Right lobe of liver (tissue), 6 donors: ENCODE measurements at regions not wholly inside any gene's neighbourhood (a gene's known extent, or its start where the extent isn't known, plus 50 kb on each side); places are given as distances from the start of the nearest gene placed in this dataset.

Source experiments
- ATAC-seq, 4 donors: fragments of 200-7000 bp; cut with Tn5 transposase; one replicate each; pipeline ENCODE4 v1.9.1; 2020; ENCODE audit warnings: mild to moderate bottlenecking in 4 of 4, moderate library complexity in 4 of 4
- DNase-seq, 3 donors: peaks; one replicate each; pipeline ENCODE4 v3.0.0-alpha.2; 2020
- H3K27ac ChIP-seq, 3 donors: fragments of 200-600 bp; one replicate each; pipeline ENCODE4 v1.8.0; 2022
- H3K27me3 ChIP-seq, 2 donors: fragments of 200-600 bp; one replicate each; pipeline ENCODE4 v1.8.0; 2022
- H3K36me3 ChIP-seq, 4 donors: fragments of 200-600 bp; sonication (generic) in 1 of 4; one replicate each; pipeline versions ENCODE4 v1.5.1 to v1.8.0; 2017 to 2022; ENCODE audit warnings: control low read depth in 1 of 4
- H3K4me1 ChIP-seq, 4 donors: fragments of 200-600 bp; sonication (generic) in 1 of 4; one replicate each; pipeline versions ENCODE4 v1.5.1 to v1.8.0; 2017 to 2022; ENCODE audit warnings: control low read depth in 1 of 4
- H3K4me3 ChIP-seq, 3 donors: fragments of 200-600 bp; one replicate each; pipeline ENCODE4 v1.8.0; 2022
- H3K9me3 ChIP-seq, 4 donors: fragments of 200-600 bp; sonication (generic) in 1 of 4; one replicate each; pipeline versions ENCODE4 v1.5.1 to v1.8.0; 2017 to 2022; ENCODE audit warnings: control low read depth in 1 of 4
- CTCF ChIP-seq, 4 donors: fragments of 200-600 bp in 3 of 4; fragments of 450-650 bp in 1 of 4; IDR thresholded peaks; one replicate each; pipeline versions ENCODE4 v1.5.1 to v1.8.0; 2016 to 2022; ENCODE audit warnings: antibody characterized with exemption in 4 of 4, mild to moderate bottlenecking in 2 of 4
- POLR2A ChIP-seq: fragments of 450-650 bp; IDR thresholded peaks from one replicate; pipeline ENCODE4 v1.6.1; 2017; ENCODE audit warnings: antibody characterized with exemption, mild to moderate bottlenecking
- WGBS: methylation state at CpG from one replicate; pipeline ENCODE4 v1.1.6; 2018; ENCODE audit warnings: low coverage, low lambda C conversion rate; ENCODE audit not compliant: insufficient coverage; ENCODE audit errors: missing lambda C conversion rate; 5-methylcytosine and 5-hydroxymethylcytosine counted together
- intact Hi-C, 2 donors: fragments of 100-400 bp; cut with DNase I; formaldehyde crosslinking; loops; one replicate each; pipeline versions ENCODE4 v1.11.2 to v1.14.1; 2022
- donor health status: DM: no; HTN: yes; CAD: no.
- donor health status: DM: no; HTN: no; CAD: no.
- donor health status: DM: no; HTN: no; CAD: no.
- donor health status: DM: no; HTN: yes; CAD: no.
- donor health status: DM: no; HTN: yes; CAD: no.

DNA sequence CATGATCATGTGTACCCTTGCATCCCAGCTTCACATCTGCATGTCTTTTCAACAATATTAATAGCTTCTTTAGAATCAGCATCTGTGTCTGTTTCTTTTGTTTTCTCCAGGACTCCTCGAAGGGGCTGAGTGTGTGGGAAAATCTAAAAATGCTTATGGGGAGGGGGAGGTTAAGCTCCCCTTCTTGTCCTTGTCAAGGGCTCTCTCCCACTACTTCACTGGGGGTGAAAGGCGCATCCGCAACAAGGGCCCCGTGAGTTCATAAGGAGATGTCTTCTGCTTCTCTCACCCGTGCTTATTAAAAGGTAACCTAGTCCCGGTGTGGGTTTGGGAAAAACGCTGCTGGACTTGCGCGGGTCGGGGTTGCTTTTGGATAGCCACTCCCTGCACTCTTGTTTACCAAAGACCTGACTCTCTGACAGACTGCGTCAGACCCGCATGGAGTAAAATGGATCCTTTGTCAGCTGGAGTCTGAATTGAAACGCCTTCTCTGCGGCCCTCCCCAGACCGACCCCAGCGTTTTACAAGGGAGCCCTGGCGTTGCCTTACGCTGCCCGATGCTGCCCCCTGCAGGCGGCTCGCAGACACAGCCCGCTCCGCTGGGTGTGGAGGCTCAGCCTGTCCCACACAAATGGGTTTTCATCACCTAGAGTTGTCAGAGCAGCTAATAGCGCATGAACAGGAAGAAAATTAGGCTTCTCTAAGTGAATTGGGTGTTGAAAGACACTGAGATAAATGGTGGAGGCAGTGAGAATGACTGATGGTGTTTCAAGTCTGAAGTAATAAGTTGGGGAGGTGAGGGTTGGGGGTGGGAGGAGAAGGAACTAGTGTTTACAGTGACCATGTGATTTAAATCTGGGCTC is 53.8 kb downstream of the IER5 start:
- H3K36me3 ChIP-seq = no peaks in the 10 kb centered on the region
- H3K4me1 ChIP-seq = peaks cover 0 to 6% (median 0%) of the 10 kb centered on the region in 4 donors
- intact Hi-C loops = loop anchor here in 1 of 2 donors (5.0 kb wide), 1 partner anchor 55 kb away; the partner anchor contains the start of gene IER5
- DNase-seq = peak; percentile 82 to 87 (median 85)
- H3K4me3 ChIP-seq = peak overlapping the region in 1 of 3 donors; percentile 33
- 8% methylated on average over 15 of the region's 24 CpGs for WGBS
- H3K9me3 ChIP-seq = no peaks in the 10 kb centered on the region
- no peak overlapping the region for H3K27ac ChIP-seq
- peak; percentile 95 to 98 (median 97) for TF ChIP-seq CTCF (IDR thresholded peaks at IDR 0.05)
- no peak for TF ChIP-seq POLR2A
- no peaks in the 10 kb centered on the region for H3K27me3 ChIP-seq
- peak; percentile 94 to 99 (median 98) for ATAC-seq

GRCh38 chr1:181143102-181143859 is 54.8 kb downstream of the IER5 start:
- WGBS = 31% methylated on average over 5 of the region's 5 CpGs
- DNase-seq = no peak

GRCh38 chr1:181144238-181144637 is 55.7 kb downstream of the IER5 start:
- H3K9me3 ChIP-seq = no peaks in the 10 kb centered on the region
- no peak for ATAC-seq
- no peak for DNase-seq
- TF ChIP-seq CTCF (IDR thresholded peaks at IDR 0.05) = no peak
- TF ChIP-seq POLR2A = no peak
- WGBS = 30% methylated on average over 3 of the region's 3 CpGs
- no peak overlapping the region for H3K27ac ChIP-seq
- intact Hi-C loops = loop anchor here in 1 of 2 donors (5.0 kb wide), 1 partner anchor 57 kb away; the partner anchor contains the start of gene IER5
- peaks cover 0 to 6% (median 0%) of the 10 kb centered on the region in 4 donors for H3K4me1 ChIP-seq
- H3K36me3 ChIP-seq = no peaks in the 10 kb centered on the region
- H3K4me3 ChIP-seq = no peak overlapping the region
- H3K27me3 ChIP-seq = no peaks in the 10 kb centered on the region

More at GRCh38 chr1:181143102-181143859, 54.8 kb downstream of the IER5 start:
- no peak for TF ChIP-seq POLR2A
- Histone ChIP-seq H3K9me3 (no peaks in the 10 kb centered on the region), H3K27me3 (no peaks in the 10 kb centered on the region), H3K4me3 (no peak overlapping the region), H3K27ac (no peak overlapping the region), H3K4me1 (peaks cover 0 to 6% (median 0%) of the 10 kb centered on the region in 4 donors), H3K36me3 (no peaks in the 10 kb centered on the region)
- ATAC-seq = no peak
- intact Hi-C loops = loop anchor here in 1 of 2 donors (5.0 kb wide), 1 partner anchor 56 kb away; the partner anchor contains the start of gene IER5

DNA sequence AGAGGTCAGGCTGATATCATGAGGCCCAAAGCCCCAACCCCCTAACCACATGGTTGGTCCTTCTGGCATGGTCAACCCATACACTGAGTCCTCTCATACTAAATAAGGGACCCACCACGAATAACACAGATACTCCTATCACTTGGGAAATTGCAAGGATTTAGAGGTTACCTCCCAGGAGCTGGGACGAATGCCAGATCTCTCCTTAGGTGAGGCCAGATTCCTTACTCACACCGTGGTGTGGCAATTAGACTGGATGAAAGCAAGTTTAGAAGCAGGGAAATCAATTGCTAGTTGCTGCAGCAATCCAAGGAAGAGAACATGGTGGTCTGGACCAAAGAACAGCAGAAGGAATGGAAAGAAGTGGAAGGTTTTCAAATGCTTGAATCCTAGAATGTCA is 60.1 kb downstream of the IER5 start:
- DNase-seq (no peak), ATAC-seq (no peak)
- WGBS = 78% methylated on average over 3 of the region's 3 CpGs
- H3K27ac ChIP-seq = no peak overlapping the region
- no peaks in the 10 kb centered on the region for H3K4me1 ChIP-seq
- no peaks in the 10 kb centered on the region for H3K9me3 ChIP-seq
- intact Hi-C loops = no loop called here
- no peak for TF ChIP-seq CTCF (IDR thresholded peaks at IDR 0.05)
- no peak for TF ChIP-seq POLR2A
- H3K4me3 ChIP-seq = no peak overlapping the region
- no peaks in the 10 kb centered on the region for H3K27me3 ChIP-seq
- no peaks in the 10 kb centered on the region for H3K36me3 ChIP-seq
